ENCODE measurements at regions not wholly inside any gene's neighbourhood (a gene's known extent, or its start where the extent isn't known, plus 50 kb on each side); places are given as distances from the start of the nearest gene placed in this dataset.

GRCh38 chr4:100117750-100118149 is 72.5 kb downstream of the DDIT4L start:
- H3K79me2 ChIP-seq (ENCODE audit: insufficient read depth, low read depth, low read length), result no peaks in the 10 kb centered on the region
- H3K4me1 ChIP-seq (ENCODE audit: insufficient read depth, low read length, poor library complexity, severe bottlenecking), result no peaks in the 10 kb centered on the region
- H3K9me3 ChIP-seq (ENCODE audit: low read length), result no peaks in the 10 kb centered on the region
- no peak overlapping the region for H3K4me3 ChIP-seq (ENCODE audit: low read depth, low read length, poor library complexity, severe bottlenecking)
- ChIA-PET POLR2A (interaction anchor here (0.5 kb wide), 1 partner anchor 686 kb away, joined by 3 read pairs; no protein-coding TSS in a partner anchor), CTCF (ENCODE audit: unreplicated experiment) (no interaction called here)
- no peak overlapping the region for H2AFZ ChIP-seq (ENCODE audit: low read length)
- no peak for DNase-seq (ENCODE audit: low spot score)
- no peak overlapping the region for H3K27ac ChIP-seq (ENCODE audit: low read depth, low read length, poor library complexity, severe bottlenecking)
- no peak for TF ChIP-seq CTCF (conservative IDR thresholded peaks at IDR 0.05; ENCODE audit: low read length)
- TF ChIP-seq EZH2phosphoT487 (IDR thresholded peaks at IDR 0.05; ENCODE audit: borderline replicate concordance, low read depth, low read length), result no peak
- no peaks in the 10 kb centered on the region for H3K9me2 ChIP-seq (ENCODE audit: insufficient read depth, low read length)
- no TSS peak for BruUV-seq (replicated peaks)
- no peak overlapping the region for H3K4me2 ChIP-seq (ENCODE audit: low read length)
- no peaks in the 10 kb centered on the region for H4K20me1 ChIP-seq (ENCODE audit: insufficient read depth, low read length)
- intact Hi-C loops (cut with micrococcal nuclease; ENCODE audit: unreplicated experiment), result no loop called here
- H3K36me3 ChIP-seq (ENCODE audit: insufficient read depth, low read length), result no peaks in the 10 kb centered on the region

- H3K79me2 ChIP-seq (ENCODE audit: insufficient read depth, low read depth, low read length), result no peaks in the 10 kb centered on the region
- no peak overlapping the region for H3K4me3 ChIP-seq (ENCODE audit: low read depth, low read length, poor library complexity, severe bottlenecking)
- no peak overlapping the region for H3K4me2 ChIP-seq (ENCODE audit: low read length)
- no peak for TF ChIP-seq CTCF (conservative IDR thresholded peaks at IDR 0.05; ENCODE audit: low read length)
- no peak for TF ChIP-seq EZH2phosphoT487 (IDR thresholded peaks at IDR 0.05; ENCODE audit: borderline replicate concordance, low read depth, low read length)
- no peaks in the 10 kb centered on the region for H3K9me3 ChIP-seq (ENCODE audit: low read length)
- H3K4me1 ChIP-seq (ENCODE audit: insufficient read depth, low read length, poor library complexity, severe bottlenecking), result no peaks in the 10 kb centered on the region
- no peak overlapping the region for H2AFZ ChIP-seq (ENCODE audit: low read length)
- H3K9me2 ChIP-seq (ENCODE audit: insufficient read depth, low read length), result no peaks in the 10 kb centered on the region
- CTCF ChIA-PET (ENCODE audit: unreplicated experiment), result no interaction called here
- no peak overlapping the region for H3K27ac ChIP-seq (ENCODE audit: low read depth, low read length, poor library complexity, severe bottlenecking)
- intact Hi-C loops (cut with micrococcal nuclease; ENCODE audit: unreplicated experiment), result no loop called here
- H3K36me3 ChIP-seq (ENCODE audit: insufficient read depth, low read length), result no peaks in the 10 kb centered on the region
- no peak for DNase-seq (ENCODE audit: low spot score)
- BruUV-seq (replicated peaks), result no TSS peak
- POLR2A ChIA-PET, result no interaction called here
- no peaks in the 10 kb centered on the region for H4K20me1 ChIP-seq (ENCODE audit: insufficient read depth, low read length)
These were observed 75.4 kb downstream of the DDIT4L start for GRCh38 chr4:100114909-100115308.

GRCh38 chr4:100113732-100114131 is 76.5 kb downstream of the DDIT4L start:
- H2AFZ ChIP-seq (ENCODE audit: low read length), result no peak overlapping the region
- DNase-seq (ENCODE audit: low spot score), result no peak
- H3K9me2 ChIP-seq (ENCODE audit: insufficient read depth, low read length), result no peaks in the 10 kb centered on the region
- ChIA-PET CTCF (ENCODE audit: unreplicated experiment) (no interaction called here), POLR2A (interaction anchor here (0.6 to 2.1 kb wide), 3 partner anchors 8 to 38 kb away, joined by 3 to 8 read pairs (median 4); no protein-coding TSS in a partner anchor)
- no peaks in the 10 kb centered on the region for H4K20me1 ChIP-seq (ENCODE audit: insufficient read depth, low read length)
- TF ChIP-seq CTCF (conservative IDR thresholded peaks at IDR 0.05; ENCODE audit: low read length), result no peak
- TF ChIP-seq EZH2phosphoT487 (IDR thresholded peaks at IDR 0.05; ENCODE audit: borderline replicate concordance, low read depth, low read length), result no peak
- H3K36me3 ChIP-seq (ENCODE audit: insufficient read depth, low read length), result no peaks in the 10 kb centered on the region
- intact Hi-C loops (cut with micrococcal nuclease; ENCODE audit: unreplicated experiment), result no loop called here
- no peak overlapping the region for H3K4me3 ChIP-seq (ENCODE audit: low read depth, low read length, poor library complexity, severe bottlenecking)
- H3K27ac ChIP-seq (ENCODE audit: low read depth, low read length, poor library complexity, severe bottlenecking), result no peak overlapping the region
- no TSS peak for BruUV-seq (replicated peaks)
- no peaks in the 10 kb centered on the region for H3K79me2 ChIP-seq (ENCODE audit: insufficient read depth, low read depth, low read length)
- H3K9me3 ChIP-seq (ENCODE audit: low read length), result no peaks in the 10 kb centered on the region
- H3K4me2 ChIP-seq (ENCODE audit: low read length), result no peak overlapping the region
- no peaks in the 10 kb centered on the region for H3K4me1 ChIP-seq (ENCODE audit: insufficient read depth, low read length, poor library complexity, severe bottlenecking)
